Heart left ventricle (tissue), 13 donors: ENCODE measurements at regions not wholly inside any gene's neighbourhood (a gene's known extent, or its start where the extent isn't known, plus 50 kb on each side); places are given as distances from the start of the nearest gene placed in this dataset.

Source experiments
- POLR2A ChIP-seq, 2 donors: fragments of 450-650 bp; IDR thresholded peaks; one replicate each; pipeline ENCODE4 v1.6.1; 2017; ENCODE audit warnings: antibody characterized with exemption in 2 of 2, mild to moderate bottlenecking in 2 of 2, moderate library complexity in 2 of 2
- TF ChIP-seq, protein P1 (sequence below), 12 donors: fragments of 200-600 bp; sonication (generic) in 4 of 12; IDR thresholded peaks; one replicate each; pipeline versions ENCODE4 v1.5.0 to v1.8.0; 2018 to 2022; ENCODE audit warnings: antibody characterized with exemption in 12 of 12, mild to moderate bottlenecking in 5 of 12
- donor health status: ischemic (EF 13 %, LVEDD 7.1; RV severe dilation, severe dysfunction).
- donor health status: DM: no; HTN: yes; CAD: no.
- donor health status: DM: no; HTN: no; CAD: no.
- donor health status: ischemic (EF 25% LVEDD 6.9; RV normal size, moderate dysfunction).
- donor health status: ischemic (EF 25% LVEDD 5.7; RV mildly dilated, moderate dysfunction).
- donor health status: ischemic (EF 35%, LVEDD 5.7; RV mildly dilated, moderate dysfunction).
- donor health status: nonischemic (EF 11% LVEDD 7.7; RV severe dilation, severe dysfunction).
- donor health status: DM: yes; HTN: yes; CAD: no.
- donor health status: PGD.
- donor health status: ischemic (EF 29% LVEDD 5.4; RV normal size, mild dysfunction).
- donor health status: nonischemic (EF 23%, LVEDD 6.1; RV moderate dilation, normal function).

DNA sequence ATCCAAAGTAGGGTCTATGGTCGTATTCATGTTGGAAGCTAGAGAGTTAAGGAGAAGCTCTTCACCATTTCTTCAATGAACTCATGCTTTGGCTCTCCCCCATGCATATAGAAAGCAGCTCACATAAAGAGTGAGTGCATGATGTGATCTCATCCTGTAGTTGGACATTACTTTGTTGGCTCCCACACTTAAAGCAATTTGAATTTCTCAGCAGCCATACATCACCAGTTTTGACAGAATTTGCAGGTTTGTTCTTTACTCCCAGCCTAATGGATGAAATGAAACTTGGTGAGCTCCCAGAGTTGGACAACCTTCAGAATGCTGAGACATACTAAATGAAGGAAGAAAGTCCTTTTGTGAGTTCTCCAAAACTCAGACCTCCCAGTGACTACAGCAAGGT is 613.5 kb downstream of the IQCM start:
- TF ChIP-seq, protein P1, sequence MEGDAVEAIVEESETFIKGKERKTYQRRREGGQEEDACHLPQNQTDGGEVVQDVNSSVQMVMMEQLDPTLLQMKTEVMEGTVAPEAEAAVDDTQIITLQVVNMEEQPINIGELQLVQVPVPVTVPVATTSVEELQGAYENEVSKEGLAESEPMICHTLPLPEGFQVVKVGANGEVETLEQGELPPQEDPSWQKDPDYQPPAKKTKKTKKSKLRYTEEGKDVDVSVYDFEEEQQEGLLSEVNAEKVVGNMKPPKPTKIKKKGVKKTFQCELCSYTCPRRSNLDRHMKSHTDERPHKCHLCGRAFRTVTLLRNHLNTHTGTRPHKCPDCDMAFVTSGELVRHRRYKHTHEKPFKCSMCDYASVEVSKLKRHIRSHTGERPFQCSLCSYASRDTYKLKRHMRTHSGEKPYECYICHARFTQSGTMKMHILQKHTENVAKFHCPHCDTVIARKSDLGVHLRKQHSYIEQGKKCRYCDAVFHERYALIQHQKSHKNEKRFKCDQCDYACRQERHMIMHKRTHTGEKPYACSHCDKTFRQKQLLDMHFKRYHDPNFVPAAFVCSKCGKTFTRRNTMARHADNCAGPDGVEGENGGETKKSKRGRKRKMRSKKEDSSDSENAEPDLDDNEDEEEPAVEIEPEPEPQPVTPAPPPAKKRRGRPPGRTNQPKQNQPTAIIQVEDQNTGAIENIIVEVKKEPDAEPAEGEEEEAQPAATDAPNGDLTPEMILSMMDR (IDR thresholded peaks at IDR 0.05), result no peak
- no peak for TF ChIP-seq POLR2A (IDR thresholded peaks at IDR 0.05)
